K562 (cell line): ENCODE measurements at regions not wholly inside any gene's neighbourhood (a gene's known extent, or its start where the extent isn't known, plus 50 kb on each side); places are given as distances from the start of the nearest gene placed in this dataset.
A peak's percentile ranks its signal among the peaks of the same experiment; 100 is the strongest.

ENCODE experiments used
- ATF2 ChIP-seq: sonication (generic); formaldehyde crosslinking; IDR thresholded peaks from 2 replicates; pipeline ENCODE4 v1.8.1; 2022; ENCODE audit warnings: missing genetic modification reagents
- CHD1 ChIP-seq: fragments of 200-600 bp; sonication (generic); IDR thresholded peaks from one replicate; pipeline ENCODE4 v1.6.1; 2012; ENCODE audit warnings: mild to moderate bottlenecking, moderate library complexity, low read length, inconsistent platforms
- CTCF ChIP-seq, 3 experiments: IDR thresholded peaks in 2 of 3; conservative IDR thresholded peaks in 1 of 3; 2 replicates each; pipeline ENCODE4 v1.5.1; 2011 to 2012; ENCODE audit warnings: low read length in 3 of 3, mild to moderate bottlenecking in 3 of 3, control low read depth in 2 of 3, improper control_type of control experiment in 1 of 3, inconsistent platforms in 1 of 3, low read depth in 1 of 3, mixed read lengths in 1 of 3, moderate library complexity in 1 of 3; ENCODE audit not compliant: insufficient read depth in 2 of 3
- KAT2B ChIP-seq: IDR thresholded peaks from one replicate; pipeline ENCODE4 v1.6.1; 2012; ENCODE audit warnings: low read depth, mild to moderate bottlenecking, control low read depth, inconsistent platforms, low read length, moderate library complexity
- POLR2A ChIP-seq: fragments of 450-650 bp; conservative IDR thresholded peaks from 2 replicates; pipeline ENCODE4 v1.6.1; 2016
- RAD21 ChIP-seq, 2 experiments: fragments of 250-450 bp in 1 of 2; fragments of 450-650 bp in 1 of 2; sonication (Bioruptor Pico) in 1 of 2; formaldehyde crosslinking in 1 of 2; IDR thresholded peaks in 1 of 2; conservative IDR thresholded peaks in 1 of 2; 2 replicates each; pipeline versions ENCODE4 v1.4.0 to v1.8.0; 2020 to 2022; ENCODE audit warnings: mild to moderate bottlenecking in 2 of 2, moderate library complexity in 1 of 2
- TAF9B ChIP-seq: fragments of 450-650 bp; IDR thresholded peaks from 2 replicates; pipeline ENCODE4 v1.6.1; 2018; ENCODE audit warnings: mild to moderate bottlenecking; ENCODE audit not compliant: partially characterized antibody
- U2AF1 ChIP-seq: fragments of 200-400 bp; formaldehyde crosslinking; optimal IDR thresholded peaks from 2 replicates; pipeline ENCODE3; 2017; ENCODE audit warnings: mild to moderate bottlenecking, low read depth, low read length, moderate library complexity
- ZNF766 ChIP-seq: fragments of 200-800 bp; sonication (Bioruptor generic); conservative IDR thresholded peaks from 2 replicates; pipeline ENCODE4 v1.6.1; 2016; ENCODE audit warnings: missing genetic modification characterization, missing compliant biosample characterization
- ZSCAN29 ChIP-seq: fragments of 450-650 bp; IDR thresholded peaks from 2 replicates; pipeline ENCODE4 v1.6.1; 2017
- TF ChIP-seq, protein P1 (sequence below), 3 experiments: fragments of 200-800 bp in 1 of 3; fragments of 250-450 bp in 1 of 3; fragments of 450-650 bp in 1 of 3; sonication (Bioruptor Pico) in 1 of 3; sonication (Bioruptor generic) in 1 of 3; formaldehyde crosslinking in 1 of 3; IDR thresholded peaks; 2 replicates each; pipeline versions ENCODE4 v1.6.1 to v1.8.0; 2016 to 2022; ENCODE audit warnings: mild to moderate bottlenecking in 2 of 3, missing genetic modification characterization in 2 of 3, missing compliant biosample characterization in 1 of 3, moderate library complexity in 1 of 3
- TF ChIP-seq, protein P2 (sequence below): fragments of 450-650 bp; IDR thresholded peaks from one replicate; pipeline ENCODE4 v1.6.1; 2018; ENCODE audit warnings: mild to moderate bottlenecking, moderate library complexity; ENCODE audit not compliant: partially characterized antibody
- TF ChIP-seq, protein P3 (sequence below): fragments of 450-650 bp; formaldehyde crosslinking; IDR thresholded peaks from 2 replicates; pipeline ENCODE4 v1.4.0; 2020; ENCODE audit warnings: mild to moderate bottlenecking, moderate library complexity
- TF ChIP-seq, protein P4 (sequence below): fragments of 250-450 bp; sonication (Bioruptor Pico); IDR thresholded peaks from 2 replicates; pipeline ENCODE4 v1.4.0; 2020; ENCODE audit warnings: mild to moderate bottlenecking

GRCh38 chrX:115892787-115893671 lies 277.5 kb upstream of the AGTR2 start (continued):
- TF ChIP-seq, protein P1, sequence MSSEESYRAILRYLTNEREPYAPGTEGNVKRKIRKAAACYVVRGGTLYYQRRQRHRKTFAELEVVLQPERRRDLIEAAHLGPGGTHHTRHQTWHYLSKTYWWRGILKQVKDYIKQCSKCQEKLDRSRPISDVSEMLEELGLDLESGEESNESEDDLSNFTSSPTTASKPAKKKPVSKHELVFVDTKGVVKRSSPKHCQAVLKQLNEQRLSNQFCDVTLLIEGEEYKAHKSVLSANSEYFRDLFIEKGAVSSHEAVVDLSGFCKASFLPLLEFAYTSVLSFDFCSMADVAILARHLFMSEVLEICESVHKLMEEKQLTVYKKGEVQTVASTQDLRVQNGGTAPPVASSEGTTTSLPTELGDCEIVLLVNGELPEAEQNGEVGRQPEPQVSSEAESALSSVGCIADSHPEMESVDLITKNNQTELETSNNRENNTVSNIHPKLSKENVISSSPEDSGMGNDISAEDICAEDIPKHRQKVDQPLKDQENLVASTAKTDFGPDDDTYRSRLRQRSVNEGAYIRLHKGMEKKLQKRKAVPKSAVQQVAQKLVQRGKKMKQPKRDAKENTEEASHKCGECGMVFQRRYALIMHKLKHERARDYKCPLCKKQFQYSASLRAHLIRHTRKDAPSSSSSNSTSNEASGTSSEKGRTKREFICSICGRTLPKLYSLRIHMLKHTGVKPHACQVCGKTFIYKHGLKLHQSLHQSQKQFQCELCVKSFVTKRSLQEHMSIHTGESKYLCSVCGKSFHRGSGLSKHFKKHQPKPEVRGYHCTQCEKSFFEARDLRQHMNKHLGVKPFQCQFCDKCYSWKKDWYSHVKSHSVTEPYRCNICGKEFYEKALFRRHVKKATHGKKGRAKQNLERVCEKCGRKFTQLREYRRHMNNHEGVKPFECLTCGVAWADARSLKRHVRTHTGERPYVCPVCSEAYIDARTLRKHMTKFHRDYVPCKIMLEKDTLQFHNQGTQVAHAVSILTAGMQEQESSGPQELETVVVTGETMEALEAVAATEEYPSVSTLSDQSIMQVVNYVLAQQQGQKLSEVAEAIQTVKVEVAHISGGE (CRISPR knock-in tag; IDR thresholded peaks at IDR 0.05), result peak in 1 of 3 experiments; percentile 48; a peak in 1 of 6 replicates
- TF ChIP-seq POLR2A, result no peak
- TF ChIP-seq KAT2B, result no peak
- TF ChIP-seq, protein P2, sequence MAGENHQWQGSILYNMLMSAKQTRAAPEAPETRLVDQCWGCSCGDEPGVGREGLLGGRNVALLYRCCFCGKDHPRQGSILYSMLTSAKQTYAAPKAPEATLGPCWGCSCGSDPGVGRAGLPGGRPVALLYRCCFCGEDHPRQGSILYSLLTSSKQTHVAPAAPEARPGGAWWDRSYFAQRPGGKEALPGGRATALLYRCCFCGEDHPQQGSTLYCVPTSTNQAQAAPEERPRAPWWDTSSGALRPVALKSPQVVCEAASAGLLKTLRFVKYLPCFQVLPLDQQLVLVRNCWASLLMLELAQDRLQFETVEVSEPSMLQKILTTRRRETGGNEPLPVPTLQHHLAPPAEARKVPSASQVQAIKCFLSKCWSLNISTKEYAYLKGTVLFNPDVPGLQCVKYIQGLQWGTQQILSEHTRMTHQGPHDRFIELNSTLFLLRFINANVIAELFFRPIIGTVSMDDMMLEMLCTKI, result no peak
- TF ChIP-seq, protein P3, sequence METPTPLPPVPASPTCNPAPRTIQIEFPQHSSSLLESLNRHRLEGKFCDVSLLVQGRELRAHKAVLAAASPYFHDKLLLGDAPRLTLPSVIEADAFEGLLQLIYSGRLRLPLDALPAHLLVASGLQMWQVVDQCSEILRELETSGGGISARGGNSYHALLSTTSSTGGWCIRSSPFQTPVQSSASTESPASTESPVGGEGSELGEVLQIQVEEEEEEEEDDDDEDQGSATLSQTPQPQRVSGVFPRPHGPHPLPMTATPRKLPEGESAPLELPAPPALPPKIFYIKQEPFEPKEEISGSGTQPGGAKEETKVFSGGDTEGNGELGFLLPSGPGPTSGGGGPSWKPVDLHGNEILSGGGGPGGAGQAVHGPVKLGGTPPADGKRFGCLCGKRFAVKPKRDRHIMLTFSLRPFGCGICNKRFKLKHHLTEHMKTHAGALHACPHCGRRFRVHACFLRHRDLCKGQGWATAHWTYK (CRISPR knock-in tag), result peak; percentile 12; the same call in 1 of the 2 replicates
- no peak for TF ChIP-seq CHD1
- TF ChIP-seq CTCF (IDR thresholded peaks at IDR 0.05 in 2 of 3, conservative IDR thresholded peaks at IDR 0.05 in 1 of 3; ENCODE audit: insufficient read depth in 2 of 3, low read depth in 1 of 3, low read length in 3 of 3), result peak; percentile 29 to 64 (median 55); a peak in 5 of 6 replicates
- TF ChIP-seq RAD21 (CRISPR knock-in tag; conservative IDR thresholded peaks at IDR 0.05 in 1 of 2, IDR thresholded peaks at IDR 0.05 in 1 of 2), result peak; percentile 75 to 76
- TF ChIP-seq ATF2 (CRISPR knock-in tag), result no peak
- TF ChIP-seq ZNF766 (CRISPR knock-in tag), result no peak
- TF ChIP-seq, protein P4, sequence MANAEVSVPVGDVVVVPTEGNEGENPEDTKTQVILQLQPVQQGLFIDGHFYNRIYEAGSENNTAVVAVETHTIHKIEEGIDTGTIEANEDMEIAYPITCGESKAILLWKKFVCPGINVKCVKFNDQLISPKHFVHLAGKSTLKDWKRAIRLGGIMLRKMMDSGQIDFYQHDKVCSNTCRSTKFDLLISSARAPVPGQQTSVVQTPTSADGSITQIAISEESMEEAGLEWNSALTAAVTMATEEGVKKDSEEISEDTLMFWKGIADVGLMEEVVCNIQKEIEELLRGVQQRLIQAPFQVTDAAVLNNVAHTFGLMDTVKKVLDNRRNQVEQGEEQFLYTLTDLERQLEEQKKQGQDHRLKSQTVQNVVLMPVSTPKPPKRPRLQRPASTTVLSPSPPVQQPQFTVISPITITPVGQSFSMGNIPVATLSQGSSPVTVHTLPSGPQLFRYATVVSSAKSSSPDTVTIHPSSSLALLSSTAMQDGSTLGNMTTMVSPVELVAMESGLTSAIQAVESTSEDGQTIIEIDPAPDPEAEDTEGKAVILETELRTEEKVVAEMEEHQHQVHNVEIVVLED (CRISPR knock-in tag), result no peak
- no peak for TF ChIP-seq U2AF1
- peak; percentile 26 for TF ChIP-seq TAF9B
- no peak for TF ChIP-seq ZSCAN29
